Activated naive CD8-positive, alpha-beta T cell treated with anti-CD3 and anti-CD28 coated beads for 36 hours (primary cell): ENCODE measurements at regions not wholly inside any gene's neighbourhood (a gene's known extent, or its start where the extent isn't known, plus 50 kb on each side); places are given as distances from the start of the nearest gene placed in this dataset.

ENCODE experiments used
- DNase-seq: peaks from one replicate; pipeline ENCODE4 v3.0.0; 2021
- H3K27ac Mint-ChIP-seq: one replicate; pipeline ENCODE4 v1.8.0; 2022; ENCODE audit warnings: mild to moderate bottlenecking, moderate library complexity, mixed read lengths
- H3K27me3 Mint-ChIP-seq: one replicate; pipeline ENCODE4 v1.8.0; 2022; ENCODE audit warnings: mild to moderate bottlenecking, mixed read lengths
- H3K36me3 Mint-ChIP-seq: one replicate; pipeline ENCODE4 v1.8.0; 2021; ENCODE audit warnings: mild to moderate bottlenecking, mixed read lengths
- H3K4me1 Mint-ChIP-seq: one replicate; pipeline ENCODE4 v1.8.0; 2021; ENCODE audit warnings: mixed read lengths
- H3K4me3 Mint-ChIP-seq: one replicate; pipeline ENCODE4 v1.8.0; 2022; ENCODE audit warnings: mild to moderate bottlenecking, moderate library complexity, mixed read lengths
- H3K9me3 Mint-ChIP-seq: one replicate; pipeline ENCODE4 v1.8.0; 2022; ENCODE audit warnings: mixed read lengths

DNA sequence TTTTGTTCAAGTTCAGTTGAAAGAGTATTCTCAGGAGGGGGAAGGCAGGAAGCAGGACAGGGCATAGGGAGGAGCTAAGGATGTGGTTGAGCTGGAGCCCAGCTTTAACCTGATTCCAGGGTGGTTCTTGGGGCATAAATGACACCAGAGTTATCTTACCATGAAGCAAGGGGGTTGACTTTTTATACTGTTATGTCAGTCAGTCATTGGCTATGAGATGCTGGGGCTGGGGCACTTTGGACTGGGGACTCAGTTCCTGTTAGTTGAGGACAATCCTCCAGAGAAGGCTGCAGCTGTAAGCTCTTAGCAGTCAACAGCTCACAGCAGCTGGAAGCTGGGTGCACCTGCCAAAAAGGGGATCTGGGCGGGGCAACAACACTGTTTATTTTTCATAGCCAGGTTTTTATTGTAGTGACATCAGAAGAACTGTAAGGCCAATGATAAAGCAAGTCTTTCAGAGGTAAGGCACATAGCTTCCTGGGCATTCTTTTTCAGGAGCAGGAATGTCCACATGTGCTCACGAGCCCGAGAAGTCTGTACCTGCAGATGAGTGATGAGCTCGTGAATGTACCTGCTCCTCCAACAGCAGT is 78.5 kb downstream of the MID1IP1 start:
- Mint-ChIP-seq H3K27ac (no peak overlapping the region), H3K9me3 (no peaks in the 10 kb centered on the region), H3K4me1 (peaks cover 16% of the 10 kb centered on the region), H3K27me3 (no peaks in the 10 kb centered on the region), H3K36me3 (no peaks in the 10 kb centered on the region), H3K4me3 (no peak overlapping the region)
- DNase-seq, result no peak

DNA sequence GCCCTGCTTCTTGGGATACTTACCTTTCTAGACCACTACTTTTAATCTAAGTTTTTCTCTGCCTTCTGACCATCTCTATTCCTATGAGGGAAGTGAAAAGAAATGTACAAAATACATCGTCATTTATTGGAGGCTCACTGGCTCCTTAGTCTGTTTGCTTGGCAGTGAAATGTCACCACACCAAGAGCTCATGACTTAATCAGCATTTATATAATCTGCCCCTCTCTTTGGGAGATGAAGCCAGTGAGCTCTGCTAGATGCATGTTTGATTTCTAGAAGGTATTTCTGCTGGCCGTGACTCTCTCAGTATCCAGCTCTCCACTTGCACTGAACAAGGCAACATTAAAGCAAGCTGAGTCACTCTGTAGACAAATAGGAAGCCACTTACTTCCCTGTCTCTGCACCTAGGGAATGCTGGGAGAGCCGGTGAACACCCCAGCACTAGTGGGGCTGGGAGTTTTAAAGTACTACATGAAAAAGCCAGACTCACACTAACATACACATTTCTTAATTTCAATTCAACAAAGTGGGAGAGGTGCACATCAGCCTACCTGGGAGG is 79.1 kb downstream of the MID1IP1 start:
- H3K27me3 Mint-ChIP-seq, result no peaks in the 10 kb centered on the region
- no peak overlapping the region for H3K27ac Mint-ChIP-seq
- peaks cover 16% of the 10 kb centered on the region for H3K4me1 Mint-ChIP-seq
- no peaks in the 10 kb centered on the region for H3K36me3 Mint-ChIP-seq
- no peak for DNase-seq
- no peak overlapping the region for H3K4me3 Mint-ChIP-seq
- H3K9me3 Mint-ChIP-seq, result no peaks in the 10 kb centered on the region

DNA sequence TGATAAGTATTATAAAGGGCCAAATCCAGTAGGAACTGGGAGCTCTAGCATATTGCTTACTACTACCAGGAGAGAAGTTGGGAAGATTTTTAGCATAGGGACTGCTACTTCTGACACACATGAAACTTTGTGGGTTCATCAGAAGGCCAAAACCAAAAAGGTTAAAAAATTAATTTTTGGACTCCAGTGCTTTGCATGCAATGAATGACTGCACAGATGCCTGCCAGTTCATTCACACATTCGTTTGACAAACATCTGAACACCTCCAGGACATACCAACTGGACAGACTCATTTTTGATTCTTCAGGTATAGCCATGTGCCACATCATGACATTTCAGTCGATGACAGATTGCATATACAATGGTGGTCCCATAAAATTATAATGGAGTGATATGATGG is 79.8 kb downstream of the MID1IP1 start:
- DNase-seq, result no peak
- Mint-ChIP-seq H3K27ac (no peak overlapping the region), H3K9me3 (no peaks in the 10 kb centered on the region), H3K4me3 (no peak overlapping the region), H3K27me3 (no peaks in the 10 kb centered on the region), H3K4me1 (peaks cover 16% of the 10 kb centered on the region), H3K36me3 (no peaks in the 10 kb centered on the region)

DNA sequence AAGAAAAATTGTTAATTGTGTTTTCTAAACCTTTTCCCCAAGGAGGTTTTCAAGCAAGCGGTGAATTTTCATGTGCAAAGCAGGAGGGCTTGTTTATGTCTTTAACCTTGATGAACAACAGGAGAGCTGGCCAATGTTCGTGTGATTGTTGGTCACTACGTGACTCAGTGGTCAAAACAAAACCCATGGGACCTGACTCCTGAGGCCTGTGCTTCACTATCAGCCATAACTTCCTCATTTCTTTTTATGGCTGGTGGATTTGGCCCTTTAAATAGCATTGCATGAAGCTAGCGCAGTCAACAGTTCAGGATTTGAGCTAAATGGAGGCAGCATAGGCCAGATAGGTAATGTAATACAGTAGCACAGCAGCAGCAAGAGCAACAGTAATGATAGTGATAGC is 80.5 kb downstream of the MID1IP1 start:
- no peaks in the 10 kb centered on the region for H3K36me3 Mint-ChIP-seq
- no peak overlapping the region for H3K27ac Mint-ChIP-seq
- DNase-seq, result no peak
- H3K4me1 Mint-ChIP-seq, result peaks cover 16% of the 10 kb centered on the region
- H3K9me3 Mint-ChIP-seq, result no peaks in the 10 kb centered on the region
- no peak overlapping the region for H3K4me3 Mint-ChIP-seq
- H3K27me3 Mint-ChIP-seq, result no peaks in the 10 kb centered on the region

DNA sequence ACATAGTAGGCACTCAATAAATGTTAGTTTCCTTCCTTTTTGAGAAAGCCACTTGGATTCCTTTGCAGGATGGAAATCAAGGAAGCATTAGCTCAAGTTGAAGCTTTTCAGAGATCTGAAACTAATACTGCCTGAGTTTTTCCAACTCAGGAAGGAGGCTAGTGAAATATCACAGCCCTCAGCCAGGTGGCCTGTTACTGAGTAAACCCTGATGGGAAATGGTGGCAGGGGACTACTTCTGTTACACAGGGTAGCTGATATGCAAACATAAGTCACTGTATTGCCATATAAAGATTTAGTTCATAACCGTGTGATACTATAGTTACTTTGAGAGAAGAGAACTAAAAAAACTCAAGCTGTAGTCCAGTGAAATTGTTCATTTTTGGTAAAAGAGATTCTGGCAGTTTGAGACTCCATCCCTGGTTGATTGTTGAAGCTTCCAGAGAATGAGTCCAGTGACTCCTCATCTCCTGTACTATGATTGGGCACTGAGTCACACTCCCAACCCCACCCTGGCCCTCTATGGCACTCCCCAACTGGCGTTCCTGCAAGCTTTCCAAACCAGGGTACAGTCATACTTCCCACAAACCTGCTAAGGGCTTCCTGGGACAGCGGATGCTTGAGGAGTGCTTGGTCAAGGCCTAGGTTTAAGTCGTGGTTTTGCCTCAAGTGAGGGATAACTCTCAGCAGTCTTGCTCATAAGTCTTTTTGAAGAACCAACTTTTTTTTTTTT is 81.8 kb downstream of the MID1IP1 start:
- no peaks in the 10 kb centered on the region for H3K9me3 Mint-ChIP-seq
- H3K36me3 Mint-ChIP-seq, result no peaks in the 10 kb centered on the region
- H3K4me3 Mint-ChIP-seq, result no peak overlapping the region
- no peak for DNase-seq
- H3K4me1 Mint-ChIP-seq, result peaks cover 16% of the 10 kb centered on the region
- H3K27me3 Mint-ChIP-seq, result no peaks in the 10 kb centered on the region
- H3K27ac Mint-ChIP-seq, result no peak overlapping the region

DNA sequence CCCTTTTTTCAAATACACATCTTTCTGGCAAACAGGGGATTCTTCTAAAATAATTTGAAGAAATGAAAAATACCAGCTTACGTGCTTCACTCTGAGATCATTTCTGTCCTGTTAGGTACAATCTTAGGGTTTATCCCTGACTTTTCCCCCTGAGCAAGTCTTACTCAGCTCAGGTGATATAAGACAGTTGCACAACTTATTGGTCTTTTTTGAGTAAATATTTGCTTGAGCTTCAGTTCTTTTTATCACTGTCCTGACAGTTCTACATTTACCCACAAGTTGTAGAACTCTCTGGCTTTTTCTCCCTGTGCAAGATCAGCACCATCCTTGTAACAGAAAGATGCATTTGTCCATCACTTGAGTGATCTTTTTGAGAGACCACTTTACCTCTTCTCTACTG is 84.9 kb downstream of the MID1IP1 start:
- H3K27me3 Mint-ChIP-seq, result peaks cover 2% of the 10 kb centered on the region
- H3K4me1 Mint-ChIP-seq, result no peaks in the 10 kb centered on the region
- no peak overlapping the region for H3K27ac Mint-ChIP-seq
- no peaks in the 10 kb centered on the region for H3K9me3 Mint-ChIP-seq
- H3K4me3 Mint-ChIP-seq, result no peak overlapping the region
- DNase-seq, result no peak
- H3K36me3 Mint-ChIP-seq, result no peaks in the 10 kb centered on the region

DNA sequence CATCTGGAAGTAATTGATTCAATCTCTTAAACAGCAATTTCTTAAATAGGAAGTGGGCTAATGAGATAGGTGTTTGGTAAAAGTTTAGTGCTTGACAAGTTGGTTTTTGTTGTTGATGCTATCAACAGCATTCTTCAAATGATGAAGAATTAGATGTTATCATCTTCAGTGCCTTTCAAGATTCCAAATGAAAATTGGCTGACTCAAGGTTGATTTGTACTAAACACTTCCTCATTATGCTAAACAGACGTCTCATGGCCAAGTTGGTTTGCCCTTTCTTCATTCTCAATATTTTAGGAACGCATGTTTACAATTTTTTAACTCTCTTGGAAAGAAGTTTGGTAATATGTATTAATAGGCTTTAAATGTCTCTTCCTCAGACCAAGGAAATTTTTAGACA is 86.0 kb downstream of the MID1IP1 start:
- peaks cover 8% of the 10 kb centered on the region for H3K4me1 Mint-ChIP-seq
- no peak overlapping the region for H3K27ac Mint-ChIP-seq
- no peak overlapping the region for H3K4me3 Mint-ChIP-seq
- peaks cover 2% of the 10 kb centered on the region for H3K27me3 Mint-ChIP-seq
- H3K9me3 Mint-ChIP-seq, result no peaks in the 10 kb centered on the region
- no peaks in the 10 kb centered on the region for H3K36me3 Mint-ChIP-seq
- no peak for DNase-seq

DNA sequence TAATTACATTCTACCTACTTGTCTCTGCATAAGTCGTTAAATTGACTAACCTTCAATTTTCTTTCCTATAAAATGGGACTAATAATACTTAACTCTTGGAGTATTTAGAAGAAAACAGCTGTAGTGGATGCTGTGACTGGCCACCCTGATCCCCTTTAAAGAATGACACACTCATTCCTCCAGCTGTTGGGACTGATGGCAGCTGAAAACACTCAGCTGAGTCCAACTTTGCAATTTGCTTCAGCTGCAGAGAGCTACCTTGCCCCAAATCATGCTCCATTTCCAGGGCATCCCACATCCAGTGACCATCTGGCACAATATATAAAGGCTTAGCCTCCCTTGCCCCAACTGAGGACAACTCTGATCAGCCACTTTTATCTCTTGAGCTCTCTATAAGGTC is 89.1 kb downstream of the MID1IP1 start:
- DNase-seq, result no peak
- Mint-ChIP-seq H3K36me3 (no peaks in the 10 kb centered on the region), H3K27ac (no peak overlapping the region), H3K27me3 (peaks cover 2% of the 10 kb centered on the region), H3K4me3 (no peak overlapping the region), H3K9me3 (no peaks in the 10 kb centered on the region), H3K4me1 (peaks cover 9% of the 10 kb centered on the region)

DNA sequence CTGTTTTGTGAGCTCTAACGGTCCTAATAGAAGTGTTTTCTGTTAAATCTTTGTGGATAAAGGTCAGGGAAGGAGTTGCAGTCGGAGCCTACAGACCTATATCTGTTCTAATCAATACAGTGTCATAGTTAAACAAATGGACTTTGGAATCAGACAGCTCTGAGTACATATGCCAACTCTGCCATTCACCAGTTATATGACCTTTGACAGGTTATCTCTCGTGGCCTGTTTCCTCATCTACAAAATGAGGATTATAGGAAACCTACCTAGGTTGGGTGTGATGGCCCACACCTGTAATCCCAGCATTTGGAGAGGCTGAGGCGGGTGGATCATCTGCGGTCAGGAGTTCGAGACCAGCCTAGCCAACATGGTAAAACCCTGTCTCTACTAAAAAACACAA is 89.7 kb downstream of the MID1IP1 start:
- no peaks in the 10 kb centered on the region for H3K9me3 Mint-ChIP-seq
- DNase-seq, result no peak
- H3K4me1 Mint-ChIP-seq, result peaks cover 9% of the 10 kb centered on the region
- no peak overlapping the region for H3K27ac Mint-ChIP-seq
- no peak overlapping the region for H3K4me3 Mint-ChIP-seq
- peaks cover 2% of the 10 kb centered on the region for H3K27me3 Mint-ChIP-seq
- H3K36me3 Mint-ChIP-seq, result no peaks in the 10 kb centered on the region

DNA sequence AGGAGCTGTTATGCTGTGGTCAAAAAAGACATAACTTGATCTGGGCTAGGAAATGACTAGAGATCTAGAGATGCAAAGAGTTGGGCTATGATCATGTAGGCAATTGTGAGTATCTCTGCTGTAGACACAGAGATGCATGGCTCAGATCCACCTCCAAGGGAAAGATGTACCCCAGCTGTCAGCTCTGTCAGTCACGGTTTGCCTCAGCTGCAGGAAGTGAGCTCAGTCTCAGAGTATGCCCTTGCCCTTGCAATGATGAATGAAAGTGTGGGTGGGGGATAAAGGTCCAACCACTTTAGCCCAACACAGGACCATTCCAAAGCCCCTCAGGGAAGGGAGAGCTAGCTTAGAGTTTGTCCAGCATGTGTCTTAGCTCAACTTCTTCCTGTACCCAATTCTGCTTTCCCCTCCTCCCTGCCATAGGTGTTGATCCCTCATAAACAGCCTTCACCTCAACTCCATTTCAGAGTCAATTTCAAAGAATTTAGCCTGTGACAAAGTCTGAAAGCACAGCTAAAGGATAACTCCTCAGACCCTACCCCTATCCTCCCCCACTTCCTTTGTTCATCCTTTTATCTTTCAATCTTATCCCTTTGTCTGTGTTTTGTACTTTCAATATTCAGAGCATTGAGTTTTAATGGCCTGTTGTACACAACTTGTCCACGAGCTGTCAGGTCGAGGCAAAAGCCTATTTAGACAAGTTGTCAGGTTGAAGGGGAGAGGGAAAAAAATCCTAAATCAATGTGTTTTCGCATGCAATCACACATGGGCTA is 90.6 kb downstream of the MID1IP1 start:
- DNase-seq, result peak; percentile 4
- H3K36me3 Mint-ChIP-seq, result no peaks in the 10 kb centered on the region
- no peak overlapping the region for H3K4me3 Mint-ChIP-seq
- no peaks in the 10 kb centered on the region for H3K9me3 Mint-ChIP-seq
- H3K27ac Mint-ChIP-seq, result no peak overlapping the region
- H3K4me1 Mint-ChIP-seq, result peaks cover 11% of the 10 kb centered on the region
- H3K27me3 Mint-ChIP-seq, result peaks cover 2% of the 10 kb centered on the region

DNA sequence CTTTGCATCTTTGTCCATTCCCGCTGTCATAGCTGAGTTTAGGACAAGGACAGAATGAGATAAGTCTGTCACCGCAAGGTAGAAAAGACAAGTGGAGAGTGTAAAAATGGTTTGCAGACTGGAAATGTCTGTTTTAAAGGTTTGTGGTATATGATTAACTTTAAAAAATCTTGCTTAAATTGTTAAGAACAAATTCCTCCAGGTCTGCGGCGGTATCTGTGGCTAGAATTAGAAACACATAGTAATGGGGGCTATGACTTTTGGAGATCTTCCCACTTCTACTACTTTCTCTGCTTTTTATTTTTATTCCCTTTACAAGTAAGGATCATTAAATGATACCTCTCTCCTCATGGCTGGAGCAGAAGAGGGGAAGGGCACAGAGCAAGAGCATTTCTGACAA is 92.2 kb downstream of the MID1IP1 start:
- Mint-ChIP-seq H3K4me3 (no peak overlapping the region), H3K9me3 (no peaks in the 10 kb centered on the region), H3K27me3 (peaks cover 2% of the 10 kb centered on the region), H3K36me3 (no peaks in the 10 kb centered on the region), H3K4me1 (peaks cover 11% of the 10 kb centered on the region), H3K27ac (no peak overlapping the region)
- no peak for DNase-seq

DNA sequence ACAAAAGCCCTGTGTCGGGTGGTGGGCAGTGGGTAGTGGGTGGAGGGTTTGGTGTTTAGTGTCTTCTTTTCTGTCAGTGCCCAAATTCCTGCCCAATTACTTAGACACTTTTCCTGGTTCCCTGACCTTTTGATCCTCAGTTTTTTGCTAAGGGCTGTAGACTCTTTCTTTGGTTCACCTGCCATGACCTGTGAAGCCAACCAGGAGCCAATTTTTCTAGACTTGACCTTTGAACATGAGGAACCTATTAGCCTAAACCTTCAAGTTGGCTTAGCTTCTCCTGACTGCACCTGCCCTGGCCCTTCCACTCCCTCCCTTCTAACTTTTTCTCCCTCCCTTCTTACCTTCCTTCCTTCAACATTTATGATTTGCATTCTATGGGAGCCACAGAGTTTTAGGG is 94.5 kb downstream of the MID1IP1 start:
- Mint-ChIP-seq H3K36me3 (no peaks in the 10 kb centered on the region), H3K4me1 (peaks cover 11% of the 10 kb centered on the region), H3K9me3 (no peaks in the 10 kb centered on the region), H3K27me3 (no peaks in the 10 kb centered on the region), H3K4me3 (no peak overlapping the region), H3K27ac (no peak overlapping the region)
- no peak for DNase-seq

DNA sequence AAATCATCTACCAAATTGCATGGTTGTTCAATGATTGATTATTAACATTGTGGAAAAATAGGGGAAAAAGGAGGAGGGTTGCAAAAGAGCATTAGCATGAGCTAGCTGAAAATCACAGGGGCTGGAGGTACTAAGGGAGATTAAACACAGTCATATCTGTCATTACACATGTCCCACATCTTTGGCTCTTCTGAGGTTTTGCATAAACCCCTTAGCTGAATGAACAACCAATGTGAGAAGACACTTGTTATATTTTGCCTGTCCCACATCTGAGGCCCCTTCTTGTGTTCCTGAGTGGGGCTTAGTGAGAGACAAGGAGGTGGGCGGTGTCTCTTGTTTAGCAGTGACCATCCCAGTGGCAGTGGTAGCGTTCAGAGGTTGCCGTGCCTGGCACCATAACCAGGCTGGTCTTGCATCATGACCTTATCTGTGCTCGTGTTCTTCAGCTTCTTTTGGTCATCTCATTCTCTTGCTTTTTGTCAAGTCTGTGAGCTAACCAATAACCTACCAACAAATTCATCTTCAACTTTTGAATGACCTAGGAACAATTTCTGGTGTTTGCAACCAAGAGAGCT is 95.6 kb downstream of the MID1IP1 start:
- DNase-seq, result no peak
- Mint-ChIP-seq H3K4me1 (peaks cover 7% of the 10 kb centered on the region), H3K27ac (no peak overlapping the region), H3K9me3 (no peaks in the 10 kb centered on the region), H3K27me3 (no peaks in the 10 kb centered on the region), H3K36me3 (no peaks in the 10 kb centered on the region), H3K4me3 (no peak overlapping the region)

DNA sequence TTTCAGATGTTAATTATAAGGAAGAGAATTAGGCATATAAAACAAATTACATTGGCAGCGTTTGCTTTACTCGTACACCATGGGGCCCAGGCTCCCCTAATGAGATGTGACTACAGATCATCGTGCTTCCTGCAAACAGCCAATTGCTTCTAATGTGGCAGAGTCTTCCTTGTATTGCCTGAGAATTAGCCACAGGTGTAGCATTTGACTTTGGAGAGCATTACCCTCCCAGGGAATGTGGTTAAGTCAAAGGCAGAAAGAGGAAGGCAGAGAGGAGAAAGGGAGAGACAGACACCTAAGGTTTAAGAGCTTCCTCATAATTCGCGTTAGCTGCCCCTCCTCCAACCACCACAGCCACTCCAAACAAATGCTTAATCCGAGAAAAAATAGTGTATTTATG is 97.0 kb downstream of the MID1IP1 start:
- Mint-ChIP-seq H3K9me3 (no peaks in the 10 kb centered on the region), H3K4me3 (no peak overlapping the region), H3K4me1 (peaks cover 2% of the 10 kb centered on the region), H3K36me3 (no peaks in the 10 kb centered on the region), H3K27ac (no peak overlapping the region), H3K27me3 (no peaks in the 10 kb centered on the region)
- DNase-seq, result no peak

DNA sequence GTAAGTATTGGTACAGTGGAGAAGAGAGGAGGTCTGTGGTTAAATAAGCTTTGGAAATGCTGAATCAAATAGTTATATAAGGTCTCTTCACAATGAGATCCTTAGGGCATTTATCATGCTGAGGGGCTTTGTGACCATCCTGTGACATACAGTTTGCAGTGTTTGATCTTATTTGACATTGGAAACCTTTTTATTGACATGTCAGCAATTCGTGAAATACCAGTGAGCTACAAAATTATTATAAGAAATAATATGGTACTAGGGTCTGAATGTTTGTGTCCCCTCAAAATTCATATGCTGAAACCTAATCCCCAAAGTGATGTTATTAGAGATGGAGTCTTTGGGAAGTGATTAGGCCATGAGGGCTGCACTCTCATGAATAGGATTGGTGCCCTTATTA is 98.4 kb downstream of the MID1IP1 start:
- no peaks in the 10 kb centered on the region for H3K27me3 Mint-ChIP-seq
- H3K27ac Mint-ChIP-seq, result no peak overlapping the region
- DNase-seq, result no peak
- no peaks in the 10 kb centered on the region for H3K9me3 Mint-ChIP-seq
- no peak overlapping the region for H3K4me3 Mint-ChIP-seq
- H3K36me3 Mint-ChIP-seq, result no peaks in the 10 kb centered on the region
- H3K4me1 Mint-ChIP-seq, result peaks cover 2% of the 10 kb centered on the region
